HepG2 (cell line): ENCODE measurements at regions not wholly inside any gene's neighbourhood (a gene's known extent, or its start where the extent isn't known, plus 50 kb on each side); places are given as distances from the start of the nearest gene placed in this dataset.

Source experiments
- ATAC-seq: fragments of 200-7000 bp; cut with Tn5 transposase; 3 replicates; pipeline ENCODE4 v1.9.1; 2020; ENCODE audit warnings: mild to moderate bottlenecking, moderate library complexity
- BruUV-seq: library from RNA; stranded (reverse); fragments of 400-500 nt; replicated peaks from 2 replicates; lab custom pipeline; 2021; lab: Mats Ljungman, UMichigan
- CTCF ChIA-PET: fragments of 300-600 bp; formaldehyde crosslinking; extraction: SDS; loops from one replicate; lab custom pipeline; 2021; ENCODE audit warnings: low total read pairs, inconsistent platforms, low intra/inter-chr PET ratio; lab: Yijun Ruan, JAX
- POLR2A ChIA-PET: fragments of 350-600 bp; sonication (Branson Sonifier 250); formaldehyde crosslinking; loops from one replicate; lab custom pipeline; 2020; ENCODE audit warnings: antibody characterized with exemption, inconsistent platforms; lab: Yijun Ruan, JAX
- DNase-seq: peaks from one replicate; pipeline ENCODE4 v3.0.0-alpha.2; 2015; ENCODE audit warnings: low spot score
- FAIRE-seq: peaks from 3 replicates; lab custom pipeline; 2011; peaks lifted over from hg19 to GRCh38; lab: Jason Lieb, UNC
- H2AFZ ChIP-seq: one replicate; pipeline ENCODE4 v1.6.1; 2011; ENCODE audit warnings: low read length, inconsistent platforms
- H3K27ac ChIP-seq: fragments of 300-600 bp; 3 replicates; pipeline ENCODE4 v1.8.0; 2011; ENCODE audit warnings: mixed run types, mild to moderate bottlenecking, mixed read lengths, low read length, inconsistent platforms; ENCODE audit not compliant: insufficient read depth; ENCODE audit errors: extremely low read length
- H3K27me3 ChIP-seq, 2 experiments: fragments of 200-600 bp in 1 of 2; 2 replicates in 1 of 2; 3 replicates in 1 of 2; pipeline versions ENCODE4 v1.6.0 to v1.8.0; 2011; ENCODE audit warnings: low read length in 2 of 2, mild to moderate bottlenecking in 2 of 2, moderate library complexity in 2 of 2, inconsistent platforms in 1 of 2; ENCODE audit not compliant: insufficient read depth in 2 of 2, control insufficient read depth in 1 of 2
- H3K36me3 ChIP-seq, 2 experiments: fragments of 200-600 bp in 1 of 2; replicated peaks in 1 of 2; 2 replicates in 1 of 2; 3 replicates in 1 of 2; pipeline versions ENCODE4 v1.5.1 to v1.8.0; 2011; ENCODE audit warnings: low read length in 2 of 2, inconsistent platforms in 1 of 2; ENCODE audit not compliant: insufficient read depth in 2 of 2, control insufficient read depth in 1 of 2
- H3K4me1 ChIP-seq: 2 replicates; pipeline ENCODE4 v1.5.1; 2012; ENCODE audit warnings: low read length, inconsistent platforms; ENCODE audit not compliant: insufficient read depth
- H3K4me2 ChIP-seq: 2 replicates; pipeline ENCODE4 v1.6.0; 2011; ENCODE audit warnings: low read depth, low read length, inconsistent platforms
- H3K4me3 ChIP-seq, 3 experiments: fragments of 200-600 bp in 1 of 3; sonication (generic), shearing (Covaris generic) in 1 of 3; replicated peaks in 1 of 3; 2 replicates each; pipeline ENCODE4 v1.5.1; 2011 to 2016; ENCODE audit warnings: low read length in 3 of 3, inconsistent platforms in 2 of 3, low read depth in 2 of 3, mild to moderate bottlenecking in 2 of 3, control low read depth in 1 of 3, mixed read lengths in 1 of 3; ENCODE audit not compliant: insufficient read depth in 1 of 3
- H3K79me2 ChIP-seq: one replicate; pipeline ENCODE4 v1.6.1; 2011; ENCODE audit warnings: low read length, inconsistent platforms; ENCODE audit not compliant: insufficient read depth
- H3K9ac ChIP-seq: 2 replicates; pipeline ENCODE4 v1.6.0; 2011; ENCODE audit warnings: mild to moderate bottlenecking, low read depth, low read length, inconsistent platforms; ENCODE audit not compliant: insufficient read depth
- H3K9me3 ChIP-seq: 2 replicates; pipeline ENCODE4 v1.5.1; 2012; ENCODE audit warnings: mild to moderate bottlenecking, low read length
- H4K20me1 ChIP-seq: 2 replicates; pipeline ENCODE4 v1.6.0; 2011; ENCODE audit warnings: inconsistent platforms, mild to moderate bottlenecking, low read length, moderate library complexity; ENCODE audit not compliant: insufficient read depth
- ATF1 ChIP-seq: IDR thresholded peaks from 2 replicates; pipeline ENCODE4 v1.6.1; 2016; ENCODE audit warnings: mild to moderate bottlenecking, control low read depth
- MEF2D ChIP-seq: sonication (generic); formaldehyde crosslinking; IDR thresholded peaks from 2 replicates; pipeline ENCODE4 v1.5.1; 2020; ENCODE audit warnings: mild to moderate bottlenecking, missing genetic modification reagents
- MEIS2 ChIP-seq: sonication (generic); formaldehyde crosslinking; IDR thresholded peaks from 2 replicates; pipeline ENCODE4 v1.9.0; 2021; ENCODE audit warnings: mild to moderate bottlenecking, missing genetic modification reagents
- PRPF4 ChIP-seq: fragments of 200-400 bp; formaldehyde crosslinking; IDR thresholded peaks from 2 replicates; pipeline ENCODE4 v1.6.1; 2016; ENCODE audit warnings: low read length, low read depth; ENCODE audit not compliant: poor library complexity, severe bottlenecking
- RXRB ChIP-seq: IDR thresholded peaks from 2 replicates; pipeline ENCODE4 v1.6.1; 2016; ENCODE audit warnings: borderline replicate concordance, missing genetic modification reagents, missing compliant biosample characterization
- SAP130 ChIP-seq: IDR thresholded peaks from 2 replicates; pipeline ENCODE4 v1.6.1; 2016; ENCODE audit warnings: low read depth
- ZFP36 ChIP-seq: fragments of 150-350 bp; IDR thresholded peaks from 2 replicates; pipeline ENCODE4 v1.6.1; 2018; ENCODE audit warnings: borderline replicate concordance, low read length, low read depth; ENCODE audit not compliant: partially characterized antibody
- ZFP90 ChIP-seq: sonication (generic); formaldehyde crosslinking; IDR thresholded peaks from 2 replicates; pipeline ENCODE4 v1.8.0; 2022; ENCODE audit warnings: missing genetic modification reagents, mild to moderate bottlenecking, inconsistent platforms, borderline replicate concordance
- ZMYM3 ChIP-seq: sonication (generic); formaldehyde crosslinking; IDR thresholded peaks from 2 replicates; pipeline ENCODE4 v1.5.1; 2020; ENCODE audit warnings: mild to moderate bottlenecking, missing genetic modification reagents
- ZNF251 ChIP-seq: sonication (generic); formaldehyde crosslinking; IDR thresholded peaks from 2 replicates; pipeline ENCODE4 v1.9.0; 2021; ENCODE audit warnings: mild to moderate bottlenecking, missing genetic modification reagents
- ZNF367 ChIP-seq: sonication (generic); formaldehyde crosslinking; IDR thresholded peaks from 2 replicates; pipeline ENCODE4 v1.4.0; 2020; ENCODE audit warnings: missing genetic modification reagents, borderline replicate concordance
- ZNF562 ChIP-seq: sonication (generic); formaldehyde crosslinking; IDR thresholded peaks from 2 replicates; pipeline ENCODE4 v1.8.0; 2022; ENCODE audit warnings: missing genetic modification reagents, borderline replicate concordance
- ZNF563 ChIP-seq: sonication (generic); formaldehyde crosslinking; IDR thresholded peaks from 2 replicates; pipeline ENCODE4 v1.8.0; 2022; ENCODE audit warnings: mild to moderate bottlenecking, moderate library complexity, missing genetic modification reagents
- ZNF605 ChIP-seq: sonication (generic); formaldehyde crosslinking; IDR thresholded peaks from 2 replicates; pipeline ENCODE4 v1.8.0; 2022; ENCODE audit warnings: mild to moderate bottlenecking, missing genetic modification reagents
- WGBS: methylation state at CpG from one replicate; pipeline ENCODE4 v1.1.6; 2017; ENCODE audit warnings: low lambda C conversion rate; 5-methylcytosine and 5-hydroxymethylcytosine counted together
- in situ Hi-C: cut with HindIII; loops from 2 replicates; pipeline ENCODE4 v1.10.0; 2017; ENCODE audit warnings: low pct_unique_long_range_greater_than_20kb; ENCODE audit not compliant: extremely low pct_ligation_motif_present
- intact Hi-C: fragments of 100-400 bp; cut with micrococcal nuclease; formaldehyde crosslinking; loops from one replicate; pipeline ENCODE4 v1.10.0; 2022; ENCODE audit not compliant: unreplicated experiment
- TF ChIP-seq, protein P1 (sequence below): sonication (generic); formaldehyde crosslinking; IDR thresholded peaks from 2 replicates; pipeline ENCODE4 v1.4.0; 2020; ENCODE audit warnings: missing genetic modification reagents
- TF ChIP-seq, protein P2 (sequence below): sonication (generic); formaldehyde crosslinking; conservative IDR thresholded peaks from 2 replicates; pipeline ENCODE4 v1.8.0; 2022; ENCODE audit warnings: mild to moderate bottlenecking, moderate library complexity, missing genetic modification reagents
- TF ChIP-seq, protein P3 (sequence below): sonication (generic); formaldehyde crosslinking; IDR thresholded peaks from 2 replicates; pipeline ENCODE4 v1.5.0; 2020; ENCODE audit warnings: mild to moderate bottlenecking, missing genetic modification reagents, borderline replicate concordance

DNA sequence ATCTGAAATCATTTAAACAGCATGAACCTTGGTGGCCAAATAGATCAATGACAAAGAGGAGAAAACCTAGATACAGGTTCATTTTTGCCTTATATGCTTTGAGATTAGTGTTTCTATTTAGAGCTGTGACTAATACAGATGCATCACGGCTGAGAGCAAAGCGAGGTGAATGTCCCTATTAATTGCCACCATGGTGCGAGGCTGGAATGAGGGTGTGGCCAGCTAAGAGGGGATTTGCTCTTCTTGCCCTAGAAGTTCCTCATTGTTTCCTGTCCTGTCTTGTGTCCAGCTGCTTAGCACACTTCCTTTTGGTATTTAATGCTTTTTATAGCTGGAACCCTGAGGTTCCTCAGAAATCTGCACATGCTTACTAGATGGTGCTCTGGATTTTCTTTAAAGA lies 339.1 kb upstream of the RGMA start:
- no peak overlapping the region for H3K4me3 ChIP-seq
- no peak for ATAC-seq
- no peaks in the 10 kb centered on the region for H3K4me1 ChIP-seq
- no peak for FAIRE-seq
- TF ChIP-seq MEF2D (CRISPR knock-in tag) (no peak), ZMYM3 (CRISPR knock-in tag) (no peak), ATF1 (CRISPR knock-in tag) (no peak), ZNF367 (no peak), ZNF562 (CRISPR knock-in tag) (no peak), ZNF251 (CRISPR knock-in tag) (no peak), ZFP36 (no peak), PRPF4 (no peak), ZNF563 (CRISPR knock-in tag) (no peak), SAP130 (CRISPR knock-in tag) (no peak), MEIS2 (CRISPR knock-in tag) (no peak), RXRB (CRISPR knock-in tag) (no peak), ZFP90 (CRISPR knock-in tag) (no peak), ZNF605 (CRISPR knock-in tag) (no peak)
- TF ChIP-seq, protein P1, sequence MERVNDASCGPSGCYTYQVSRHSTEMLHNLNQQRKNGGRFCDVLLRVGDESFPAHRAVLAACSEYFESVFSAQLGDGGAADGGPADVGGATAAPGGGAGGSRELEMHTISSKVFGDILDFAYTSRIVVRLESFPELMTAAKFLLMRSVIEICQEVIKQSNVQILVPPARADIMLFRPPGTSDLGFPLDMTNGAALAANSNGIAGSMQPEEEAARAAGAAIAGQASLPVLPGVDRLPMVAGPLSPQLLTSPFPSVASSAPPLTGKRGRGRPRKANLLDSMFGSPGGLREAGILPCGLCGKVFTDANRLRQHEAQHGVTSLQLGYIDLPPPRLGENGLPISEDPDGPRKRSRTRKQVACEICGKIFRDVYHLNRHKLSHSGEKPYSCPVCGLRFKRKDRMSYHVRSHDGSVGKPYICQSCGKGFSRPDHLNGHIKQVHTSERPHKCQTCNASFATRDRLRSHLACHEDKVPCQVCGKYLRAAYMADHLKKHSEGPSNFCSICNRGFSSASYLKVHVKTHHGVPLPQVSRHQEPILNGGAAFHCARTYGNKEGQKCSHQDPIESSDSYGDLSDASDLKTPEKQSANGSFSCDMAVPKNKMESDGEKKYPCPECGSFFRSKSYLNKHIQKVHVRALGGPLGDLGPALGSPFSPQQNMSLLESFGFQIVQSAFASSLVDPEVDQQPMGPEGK: no peak
- TF ChIP-seq, protein P2, sequence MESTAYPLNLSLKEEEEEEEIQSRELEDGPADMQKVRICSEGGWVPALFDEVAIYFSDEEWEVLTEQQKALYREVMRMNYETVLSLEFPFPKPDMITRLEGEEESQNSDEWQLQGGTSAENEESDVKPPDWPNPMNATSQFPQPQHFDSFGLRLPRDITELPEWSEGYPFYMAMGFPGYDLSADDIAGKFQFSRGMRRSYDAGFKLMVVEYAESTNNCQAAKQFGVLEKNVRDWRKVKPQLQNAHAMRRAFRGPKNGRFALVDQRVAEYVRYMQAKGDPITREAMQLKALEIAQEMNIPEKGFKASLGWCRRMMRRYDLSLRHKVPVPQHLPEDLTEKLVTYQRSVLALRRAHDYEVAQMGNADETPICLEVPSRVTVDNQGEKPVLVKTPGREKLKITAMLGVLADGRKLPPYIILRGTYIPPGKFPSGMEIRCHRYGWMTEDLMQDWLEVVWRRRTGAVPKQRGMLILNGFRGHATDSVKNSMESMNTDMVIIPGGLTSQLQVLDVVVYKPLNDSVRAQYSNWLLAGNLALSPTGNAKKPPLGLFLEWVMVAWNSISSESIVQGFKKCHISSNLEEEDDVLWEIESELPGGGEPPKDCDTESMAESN (CRISPR knock-in tag): no peak
- TF ChIP-seq, protein P3, sequence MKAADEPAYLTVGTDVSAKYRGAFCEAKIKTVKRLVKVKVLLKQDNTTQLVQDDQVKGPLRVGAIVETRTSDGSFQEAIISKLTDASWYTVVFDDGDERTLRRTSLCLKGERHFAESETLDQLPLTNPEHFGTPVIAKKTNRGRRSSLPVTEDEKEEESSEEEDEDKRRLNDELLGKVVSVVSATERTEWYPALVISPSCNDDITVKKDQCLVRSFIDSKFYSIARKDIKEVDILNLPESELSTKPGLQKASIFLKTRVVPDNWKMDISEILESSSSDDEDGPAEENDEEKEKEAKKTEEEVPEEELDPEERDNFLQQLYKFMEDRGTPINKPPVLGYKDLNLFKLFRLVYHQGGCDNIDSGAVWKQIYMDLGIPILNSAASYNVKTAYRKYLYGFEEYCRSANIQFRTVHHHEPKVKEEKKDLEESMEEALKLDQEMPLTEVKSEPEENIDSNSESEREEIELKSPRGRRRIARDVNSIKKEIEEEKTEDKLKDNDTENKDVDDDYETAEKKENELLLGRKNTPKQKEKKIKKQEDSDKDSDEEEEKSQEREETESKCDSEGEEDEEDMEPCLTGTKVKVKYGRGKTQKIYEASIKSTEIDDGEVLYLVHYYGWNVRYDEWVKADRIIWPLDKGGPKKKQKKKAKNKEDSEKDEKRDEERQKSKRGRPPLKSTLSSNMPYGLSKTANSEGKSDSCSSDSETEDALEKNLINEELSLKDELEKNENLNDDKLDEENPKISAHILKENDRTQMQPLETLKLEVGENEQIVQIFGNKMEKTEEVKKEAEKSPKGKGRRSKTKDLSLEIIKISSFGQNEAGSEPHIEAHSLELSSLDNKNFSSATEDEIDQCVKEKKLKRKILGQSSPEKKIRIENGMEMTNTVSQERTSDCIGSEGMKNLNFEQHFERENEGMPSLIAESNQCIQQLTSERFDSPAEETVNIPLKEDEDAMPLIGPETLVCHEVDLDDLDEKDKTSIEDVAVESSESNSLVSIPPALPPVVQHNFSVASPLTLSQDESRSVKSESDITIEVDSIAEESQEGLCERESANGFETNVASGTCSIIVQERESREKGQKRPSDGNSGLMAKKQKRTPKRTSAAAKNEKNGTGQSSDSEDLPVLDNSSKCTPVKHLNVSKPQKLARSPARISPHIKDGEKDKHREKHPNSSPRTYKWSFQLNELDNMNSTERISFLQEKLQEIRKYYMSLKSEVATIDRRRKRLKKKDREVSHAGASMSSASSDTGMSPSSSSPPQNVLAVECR: no peak
- H3K27ac ChIP-seq: no peak overlapping the region
- H3K36me3 ChIP-seq: no peaks in the 10 kb centered on the region
- H3K4me2 ChIP-seq: no peak overlapping the region
- CTCF ChIA-PET: no interaction called here
- H3K9me3 ChIP-seq: no peaks in the 10 kb centered on the region
- no peak overlapping the region for H3K9ac ChIP-seq
- intact Hi-C loops: no loop called here
- H3K79me2 ChIP-seq: no peaks in the 10 kb centered on the region
- POLR2A ChIA-PET: no interaction called here
- in situ Hi-C loops: no loop called here
- no peaks in the 10 kb centered on the region; a peak in 1 of 5 replicates for H3K27me3 ChIP-seq
- no TSS peak for BruUV-seq
- no peak overlapping the region for H2AFZ ChIP-seq
- 21% methylated on average over 3 of the region's 3 CpGs for WGBS
- no peak for DNase-seq
- H4K20me1 ChIP-seq: no peaks in the 10 kb centered on the region
